Forelimb muscle (tissue), 1 donor: ENCODE measurements at regions not wholly inside any gene's neighbourhood (a gene's known extent, or its start where the extent isn't known, plus 50 kb on each side); places are given as distances from the start of the nearest gene placed in this dataset.

Experiments
- DNase-seq: peaks from one replicate; pipeline ENCODE4 v3.0.0-alpha.2; 2013; ENCODE audit warnings: low read depth

DNA sequence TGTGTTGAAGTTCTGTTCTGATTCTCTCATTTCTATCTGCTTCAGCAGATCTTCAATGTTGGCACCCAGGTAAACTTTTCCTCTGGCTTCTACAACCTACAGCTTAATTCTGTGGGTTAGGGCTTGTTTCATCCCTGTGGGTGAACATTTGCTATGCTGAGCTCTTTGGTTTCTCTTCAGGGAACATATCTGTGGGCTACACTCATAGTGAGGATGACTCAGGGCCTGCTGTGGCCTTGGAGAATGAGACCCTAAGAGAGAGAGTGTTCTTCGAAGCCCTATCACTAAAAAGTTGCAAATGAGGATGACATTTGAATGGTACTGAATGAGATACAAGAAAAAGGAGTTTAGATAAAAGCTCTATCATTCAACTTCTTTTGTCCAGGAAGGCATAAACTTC, 346.2 kb upstream of the CBLB start:
- no peak for DNase-seq

GRCh38 chr3:106217745-106218144, 348.9 kb upstream of the CBLB start:
- DNase-seq: no peak

DNA sequence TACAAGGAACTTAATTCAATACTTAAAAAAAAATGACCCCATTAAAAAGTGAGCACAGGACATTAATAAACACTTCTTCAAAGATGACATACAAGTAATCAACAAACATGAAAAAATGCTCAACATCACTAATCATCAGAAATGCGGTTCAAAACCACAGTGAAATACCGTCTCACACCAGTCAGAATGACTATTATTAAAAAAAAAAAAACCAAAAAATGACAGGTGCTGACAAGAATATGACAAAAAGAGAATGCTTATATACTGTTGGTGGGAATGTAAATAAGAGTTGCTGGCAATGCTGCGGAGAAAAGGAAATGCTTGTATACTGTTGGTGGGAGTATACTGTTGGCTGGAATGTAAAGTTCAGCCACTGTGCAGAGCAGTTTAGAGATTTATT, 358.3 kb upstream of the CBLB start:
- no peak for DNase-seq

DNA sequence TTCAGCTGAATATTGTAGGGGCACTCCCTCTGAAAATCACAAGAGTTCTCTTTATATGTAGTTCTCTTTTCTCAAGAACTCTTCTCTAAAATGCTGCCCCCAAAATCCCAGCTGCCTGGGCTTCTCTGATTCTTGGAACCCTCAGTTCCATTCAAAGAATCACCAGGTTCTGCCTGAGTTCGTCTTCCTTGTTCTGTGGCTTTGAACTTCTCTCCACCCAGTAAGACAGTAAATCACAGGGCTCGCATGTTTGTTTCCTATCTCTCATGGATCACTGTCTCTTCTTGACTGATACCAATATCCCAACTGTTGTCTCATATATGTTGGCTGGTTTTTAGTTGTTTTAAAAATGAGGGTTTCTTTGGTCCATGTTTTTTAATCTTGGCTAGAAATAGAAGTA, 359.5 kb upstream of the CBLB start:
- no peak for DNase-seq

- DNase-seq: no peak
Observed at GRCh38 chr3:106229495-106230278, 360.9 kb upstream of the CBLB start.

DNA sequence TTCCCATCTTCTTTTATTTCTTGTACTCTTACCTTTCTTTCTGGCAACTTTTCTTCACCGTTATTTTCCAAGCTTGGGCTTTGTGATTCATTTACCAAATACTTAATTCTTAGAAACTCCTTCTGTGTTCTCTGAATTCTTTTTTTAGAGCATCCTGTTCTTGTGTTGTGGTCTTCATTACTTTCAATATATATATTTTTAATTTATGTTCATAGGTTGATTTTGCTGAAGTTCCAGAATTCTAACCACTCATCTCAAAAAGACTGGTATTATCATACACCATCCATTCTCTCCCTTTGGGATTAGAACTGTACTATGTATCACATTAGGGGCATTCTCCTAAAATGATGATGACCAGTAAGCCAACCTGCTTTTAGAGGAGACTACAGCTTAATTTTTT, 362.3 kb upstream of the CBLB start:
- no peak for DNase-seq

DNA sequence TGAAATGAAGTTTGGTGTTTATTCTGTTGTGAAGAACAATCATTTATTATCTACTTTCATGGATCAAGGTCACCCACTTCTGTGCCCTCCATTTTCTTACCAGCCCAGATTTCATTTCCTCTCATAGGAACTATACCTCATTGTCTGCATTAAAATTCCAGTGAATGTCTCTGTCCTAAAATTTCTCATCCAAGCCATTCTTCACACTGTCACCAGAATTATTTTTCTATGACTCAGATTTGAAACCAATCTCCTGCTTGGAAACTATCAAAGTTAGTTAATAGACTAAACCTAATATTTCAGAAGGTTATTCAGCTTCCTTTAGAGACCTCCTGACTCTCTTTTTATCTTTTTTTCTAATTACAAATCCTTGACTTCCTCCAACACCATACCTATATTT, 364.1 kb upstream of the CBLB start:
- DNase-seq: no peak

GRCh38 chr3:106239195-106239697, 370.4 kb upstream of the CBLB start:
- DNase-seq: no peak

- DNase-seq: no peak
Observed at GRCh38 chr3:106241593-106241992, 372.8 kb upstream of the CBLB start.

DNA sequence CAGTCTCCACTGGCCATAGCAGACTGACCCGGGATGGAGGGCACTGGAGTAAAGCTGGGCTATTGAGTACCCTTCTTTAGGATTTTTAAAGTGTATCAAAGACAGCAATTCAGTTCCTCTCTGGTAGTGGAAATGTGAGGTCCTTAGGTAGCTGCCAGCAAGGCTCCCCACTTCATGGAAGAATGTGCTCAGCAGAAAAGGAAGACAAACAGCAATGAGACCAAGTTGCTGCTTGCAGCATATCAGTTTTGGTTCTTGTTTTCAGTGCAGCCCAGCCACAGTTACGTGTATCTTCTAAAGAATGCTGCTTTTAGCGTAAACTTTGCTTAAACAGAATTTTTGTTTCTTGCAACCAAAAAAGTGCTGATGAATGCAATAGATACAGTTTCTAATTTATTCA, 374.0 kb upstream of the CBLB start:
- peak; percentile 11 for DNase-seq

GRCh38 chr3:106245400-106245799, 376.6 kb upstream of the CBLB start:
- no peak for DNase-seq

GRCh38 chr3:106247902-106248684, 379.3 kb upstream of the CBLB start:
- no peak for DNase-seq

DNA sequence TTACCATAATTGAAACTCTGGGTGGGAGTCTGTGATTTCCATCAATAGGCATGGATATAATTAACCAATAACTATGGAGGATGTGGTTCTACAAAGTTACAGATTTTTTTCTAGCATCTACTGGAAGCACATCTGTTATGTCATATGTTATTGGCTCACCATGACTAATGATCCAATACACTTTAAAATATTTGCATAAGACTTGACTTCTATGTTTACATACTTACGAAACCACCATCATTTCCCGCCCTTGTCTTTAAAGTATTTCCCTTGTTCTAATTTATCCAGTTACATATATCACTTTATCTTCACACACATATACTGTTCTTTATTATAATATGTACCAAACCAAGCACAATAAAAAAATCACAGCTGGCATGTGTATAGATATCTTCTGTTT, 380.3 kb upstream of the CBLB start:
- DNase-seq: no peak

DNA sequence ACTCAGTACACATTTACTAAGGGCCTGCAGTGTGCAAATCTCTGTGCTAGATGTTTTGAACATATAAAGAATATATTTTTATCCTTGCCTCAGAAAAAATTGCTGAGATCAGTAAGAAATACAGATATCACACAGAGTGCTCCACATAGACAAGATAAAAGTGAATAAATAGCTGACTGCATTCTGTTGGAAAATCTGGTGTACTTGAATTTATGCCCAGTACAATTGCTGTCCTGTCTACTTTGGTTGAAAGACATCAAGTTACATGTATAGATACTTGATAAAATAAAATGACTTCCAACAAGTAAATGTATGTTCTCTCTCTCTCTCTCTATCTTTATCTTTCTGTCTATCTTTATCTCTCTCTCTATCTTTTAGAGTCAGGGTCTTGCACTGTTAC, 381.2 kb upstream of the CBLB start:
- no peak for DNase-seq

DNA sequence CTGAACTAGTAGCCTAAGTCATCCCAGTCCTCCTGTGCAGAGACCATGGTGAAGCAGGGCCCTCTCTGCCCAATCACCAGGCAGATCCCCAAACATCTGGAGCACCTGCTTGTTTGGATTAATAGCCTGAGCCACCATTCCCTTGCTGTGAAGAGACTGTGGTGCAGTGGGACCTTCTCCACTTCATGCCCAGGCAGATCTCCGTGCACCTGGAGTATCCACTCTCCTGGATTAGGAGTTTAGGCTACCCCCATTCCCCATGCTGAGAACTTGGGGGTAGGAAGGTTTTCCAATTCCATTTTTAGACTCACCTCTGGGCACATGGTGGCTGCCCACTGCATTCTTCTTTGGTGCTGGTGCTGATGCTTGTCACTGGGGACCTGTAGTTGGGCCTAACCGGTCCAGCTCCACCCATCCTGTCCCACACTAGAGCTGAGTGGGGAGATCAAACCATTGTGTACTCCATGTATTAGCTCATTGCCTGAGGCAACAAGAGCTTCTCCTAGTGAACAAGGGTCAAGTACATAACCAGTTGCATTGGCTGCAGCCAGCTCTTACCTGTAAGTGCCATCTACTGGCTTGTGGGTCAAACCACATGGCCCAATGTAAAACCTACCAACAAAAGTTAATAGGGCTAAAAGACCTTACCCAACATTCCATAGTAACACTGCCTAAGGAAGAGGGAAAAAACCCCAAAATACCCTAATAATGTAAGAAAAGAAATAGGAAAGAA, 382.5 kb upstream of the CBLB start:
- DNase-seq: no peak

DNA sequence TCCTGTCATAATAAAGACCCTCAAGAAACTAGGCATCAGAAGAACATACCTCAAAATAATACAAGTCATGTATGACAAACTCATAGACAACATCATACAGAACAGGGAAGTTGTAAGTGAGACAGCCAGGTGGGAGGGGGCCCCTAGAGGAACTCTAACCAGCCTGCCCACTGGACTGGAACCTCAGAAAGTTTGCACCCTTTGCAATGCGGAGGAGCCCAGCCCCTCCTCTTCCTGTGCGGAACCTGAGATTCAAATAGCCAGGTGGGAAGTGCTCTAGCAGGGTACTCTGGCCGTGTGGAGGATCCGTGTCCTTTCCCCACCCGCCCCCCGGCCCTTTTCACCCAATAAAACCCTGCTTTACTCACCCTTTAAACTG, 387.0 kb upstream of the CBLB start:
- DNase-seq: no peak

DNA sequence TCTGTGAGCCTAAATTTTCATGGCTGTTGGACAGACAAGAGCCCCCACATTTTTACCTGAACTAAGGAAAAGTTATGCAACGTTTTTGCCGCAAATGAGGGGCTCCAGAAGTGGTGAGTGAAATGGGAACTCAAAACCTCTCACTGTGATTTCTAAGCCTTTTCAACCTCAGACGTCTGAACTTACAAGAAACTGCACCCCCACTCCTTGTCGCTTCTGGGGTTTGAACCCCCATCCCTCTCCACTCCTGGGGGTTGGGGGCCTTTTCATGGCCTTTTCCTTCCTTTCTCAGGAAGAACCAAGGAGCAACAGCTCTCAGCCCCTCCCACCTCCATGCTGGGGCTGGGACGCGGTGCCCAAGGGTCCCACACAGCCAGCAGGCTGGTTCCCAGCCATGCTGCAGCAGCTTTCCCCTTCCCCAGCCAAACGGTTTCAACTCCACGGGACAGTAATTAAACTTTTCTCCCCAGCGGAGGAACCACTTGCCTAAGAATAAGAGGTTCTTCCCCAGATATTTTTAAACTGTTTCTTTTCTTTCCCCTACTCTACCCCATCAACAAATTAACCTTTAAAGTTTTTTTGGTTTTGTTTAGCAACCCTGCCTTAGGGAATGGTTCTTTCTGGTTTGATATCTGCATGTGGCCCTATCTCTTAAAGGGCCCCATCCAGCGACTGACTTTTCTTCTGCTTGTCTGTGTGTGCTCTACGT, 387.6 kb upstream of the CBLB start:
- no peak for DNase-seq

DNA sequence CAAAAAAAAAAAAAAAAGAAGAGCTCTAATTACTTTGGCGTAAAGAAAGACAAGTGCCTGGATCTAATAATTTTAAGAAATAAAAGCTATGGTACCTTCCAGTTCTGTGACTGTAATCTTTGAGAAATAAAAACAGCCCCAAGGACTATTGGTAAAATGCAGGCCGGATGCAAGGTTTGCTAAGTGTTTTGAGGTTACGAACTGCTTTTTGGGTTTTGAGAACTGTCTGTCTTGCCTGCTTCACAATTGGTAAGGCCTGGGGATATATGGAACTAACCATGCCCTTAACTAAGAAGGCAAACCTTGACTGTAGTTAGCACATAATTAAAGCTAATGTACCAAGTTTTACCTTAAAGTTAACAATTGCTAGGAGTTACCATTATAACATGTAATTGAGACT, 388.4 kb upstream of the CBLB start:
- no peak for DNase-seq

GRCh38 chr3:106261396-106261795, 392.6 kb upstream of the CBLB start:
- no peak for DNase-seq

DNA sequence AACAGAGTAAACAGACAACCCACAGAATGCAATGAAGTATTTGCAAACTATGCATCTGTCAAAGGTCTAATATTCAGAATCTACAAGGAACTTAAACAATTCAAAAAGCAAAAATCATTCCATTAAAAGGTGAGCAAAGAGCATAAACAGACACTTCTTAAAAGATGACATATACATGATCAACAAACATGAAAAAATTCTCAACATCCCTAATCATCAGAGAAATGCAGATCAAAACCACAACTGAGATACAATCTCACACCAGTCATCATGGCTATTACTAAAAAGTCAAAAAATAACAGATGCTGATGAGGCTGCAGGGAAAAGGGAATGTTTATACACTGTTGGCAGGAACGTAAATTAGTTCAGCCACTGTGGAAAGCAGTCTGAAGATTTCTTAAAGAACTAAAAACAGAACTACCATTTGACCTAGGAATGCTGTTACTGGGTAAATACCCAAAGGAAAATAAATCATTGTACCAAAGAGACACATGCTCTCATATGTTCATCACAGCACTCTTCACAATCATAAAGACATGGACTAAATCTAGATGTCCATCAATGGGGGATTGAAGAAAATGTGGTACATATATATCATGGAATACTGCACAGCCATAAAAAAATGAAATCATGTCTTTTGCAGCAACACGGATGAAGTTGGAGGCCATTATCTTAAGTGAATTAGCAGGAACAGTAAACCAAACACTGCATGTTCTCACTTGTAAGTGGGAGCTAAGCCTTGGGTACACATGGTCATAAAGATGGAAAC, 393.3 kb upstream of the CBLB start:
- DNase-seq: no peak

DNA sequence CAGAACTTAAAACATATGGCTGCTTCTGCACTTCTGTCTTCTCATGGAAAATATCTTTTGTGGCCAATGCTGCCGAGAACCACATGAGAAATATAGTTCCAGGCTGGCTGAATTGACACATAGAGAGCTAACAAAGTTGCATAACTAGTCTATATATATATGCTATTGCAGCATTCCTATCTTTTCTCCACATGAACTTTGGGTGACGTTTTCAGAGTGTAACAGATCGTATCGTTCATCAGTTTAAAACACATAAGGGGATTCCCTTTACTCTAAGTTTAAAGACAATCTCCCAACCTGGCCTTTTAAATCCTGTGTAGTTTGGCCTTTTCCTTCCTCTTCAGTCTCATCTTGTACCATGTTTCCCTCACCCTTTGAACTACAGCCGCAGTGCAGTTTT, 394.2 kb upstream of the CBLB start:
- DNase-seq: no peak
